GM12878 (cell line): ENCODE measurements at regions not wholly inside any gene's neighbourhood (a gene's known extent, or its start where the extent isn't known, plus 50 kb on each side); places are given as distances from the start of the nearest gene placed in this dataset.

ENCODE experiments used
- ATAC-seq: fragments of 200-7000 bp; cut with Tn5 transposase; 3 replicates; pipeline ENCODE4 v1.9.1; 2020; ENCODE audit warnings: mild to moderate bottlenecking, moderate library complexity
- BruUV-seq: library from RNA; stranded (reverse); fragments of 400-500 nt; replicated peaks from 2 replicates; lab custom pipeline; 2021; lab: Mats Ljungman, UMichigan
- CTCF ChIA-PET: fragments of 300-600 bp; sonication (Branson Sonifier 250); formaldehyde crosslinking; extraction: SDS; loops from one replicate; lab custom pipeline; 2021; ENCODE audit warnings: inconsistent platforms; lab: Yijun Ruan, JAX
- POLR2A ChIA-PET: fragments of 350-600 bp; formaldehyde crosslinking; extraction: SDS; loops from one replicate; lab custom pipeline; 2021; ENCODE audit warnings: inconsistent platforms; lab: Charles Lee
- RAD21 ChIA-PET: fragments of 300-600 bp; sonication (Branson Sonifier 250); formaldehyde crosslinking; loops from one replicate; lab custom pipeline; 2023; ENCODE audit warnings: antibody characterized with exemption; ENCODE audit not compliant: unreplicated experiment; lab: Charles Lee
- SMC1A ChIA-PET: fragments of 300-600 bp; sonication (Branson Sonifier 250); formaldehyde crosslinking; loops from one replicate; lab custom pipeline; 2023; ENCODE audit not compliant: unreplicated experiment, uncharacterized antibody; lab: Charles Lee
- DNase-seq: peaks from one replicate; pipeline ENCODE4 v3.0.0-alpha.2; 2011; ENCODE audit warnings: low read depth, low spot score
- FAIRE-seq: peaks from 3 replicates; lab custom pipeline; 2011; peaks lifted over from hg19 to GRCh38; lab: Jason Lieb, UNC
- H2AFZ ChIP-seq: 2 replicates; pipeline ENCODE4 v1.6.0; 2011; ENCODE audit warnings: low read depth, low read length, control low read depth; ENCODE audit not compliant: control insufficient read depth
- H3K27ac ChIP-seq: 2 replicates; pipeline ENCODE4 v1.5.1; 2011; ENCODE audit warnings: control low read depth; ENCODE audit not compliant: control insufficient read depth, insufficient read depth
- H3K27me3 ChIP-seq, 2 experiments: replicated peaks in 1 of 2; 2 replicates each; pipeline versions ENCODE4 v1.6.0 to v1.6.1; 2011; ENCODE audit warnings: low read length in 1 of 2; ENCODE audit not compliant: control insufficient read depth in 2 of 2, insufficient read depth in 2 of 2
- H3K36me3 ChIP-seq, 2 experiments: 2 replicates each; pipeline ENCODE4 v1.5.1; 2011; ENCODE audit warnings: low read length in 1 of 2; ENCODE audit not compliant: control insufficient read depth in 2 of 2, insufficient read depth in 2 of 2
- H3K4me1 ChIP-seq: 2 replicates; pipeline ENCODE4 v1.6.1; 2011; ENCODE audit warnings: mild to moderate bottlenecking, low read length, moderate library complexity, mixed read lengths; ENCODE audit not compliant: control insufficient read depth, insufficient read depth
- H3K4me2 ChIP-seq: 2 replicates; pipeline ENCODE4 v1.6.0; 2011; ENCODE audit warnings: control low read depth; ENCODE audit not compliant: control insufficient read depth, insufficient read depth
- H3K4me3 ChIP-seq: fragments of 200-600 bp; sonication (generic); 2 replicates; pipeline ENCODE4 v1.5.1; 2016
- H3K79me2 ChIP-seq: 2 replicates; pipeline ENCODE4 v1.6.0; 2011; ENCODE audit warnings: low read length; ENCODE audit not compliant: control insufficient read depth, insufficient read depth
- H3K9ac ChIP-seq: 2 replicates; pipeline ENCODE4 v1.8.0; 2011; ENCODE audit warnings: low read length, control low read depth, mixed read lengths; ENCODE audit not compliant: control insufficient read depth, insufficient read depth
- H3K9me3 ChIP-seq: replicated peaks from 3 replicates; pipeline ENCODE4 v1.5.1; 2011; ENCODE audit warnings: mild to moderate bottlenecking, low read length; ENCODE audit not compliant: control insufficient read depth, insufficient read depth
- H4K20me1 ChIP-seq: 2 replicates; pipeline ENCODE4 v1.6.0; 2011; ENCODE audit not compliant: control insufficient read depth, insufficient read depth
- ATF7 ChIP-seq: fragments of 450-650 bp; IDR thresholded peaks from 2 replicates; pipeline ENCODE4 v1.6.1; 2016; ENCODE audit warnings: low read depth, mild to moderate bottlenecking
- BRCA1 ChIP-seq: IDR thresholded peaks from 2 replicates; pipeline ENCODE4 v1.6.1; 2011; ENCODE audit warnings: low read depth, low read length, improper control_type of control experiment
- DPF2 ChIP-seq: fragments of 450-650 bp; IDR thresholded peaks from 2 replicates; pipeline ENCODE4 v1.6.1; 2017; ENCODE audit warnings: mild to moderate bottlenecking
- RAD21 ChIP-seq: IDR thresholded peaks from 2 replicates; pipeline ENCODE4 v1.6.1; 2011; ENCODE audit warnings: mild to moderate bottlenecking, low read depth, low read length, moderate library complexity; ENCODE audit not compliant: insufficient read depth
- SIN3A ChIP-seq: IDR thresholded peaks from 2 replicates; pipeline ENCODE4 v1.6.1; 2012; ENCODE audit warnings: low read depth, low read length, improper control_type of control experiment
- SKIL ChIP-seq: fragments of 450-650 bp; IDR thresholded peaks from 2 replicates; pipeline ENCODE4 v1.6.1; 2017; ENCODE audit warnings: mild to moderate bottlenecking, low read depth, inconsistent platforms; ENCODE audit not compliant: poor library complexity, severe bottlenecking
- WGBS: methylation state at CpG from one replicate; pipeline ENCODE4 v1.1.6; 2016; ENCODE audit warnings: low lambda C conversion rate; ENCODE audit not compliant: insufficient replicate concordance, insufficient coverage; ENCODE audit errors: missing lambda C conversion rate; 5-methylcytosine and 5-hydroxymethylcytosine counted together
- in situ Hi-C: fragments of 300-500 bp; cut with MboI; formaldehyde crosslinking; loops from 9 replicates; pipeline ENCODE4 v1.14.3; 2018; ENCODE audit warnings: mixed read lengths
- intact Hi-C: fragments of 100-400 bp; cut with micrococcal nuclease; formaldehyde crosslinking; loops from one replicate; pipeline ENCODE4 v1.14.2; 2022; ENCODE audit not compliant: unreplicated experiment

GRCh38 chr5:36769129-36769770, 107.3 kb upstream of the NIPBL start (continued):
- TF ChIP-seq BRCA1 = no peak
- no peak for TF ChIP-seq DPF2
- no peak for TF ChIP-seq SIN3A
- TF ChIP-seq SKIL = no peak

- Histone ChIP-seq H3K79me2 (no peaks in the 10 kb centered on the region), H3K36me3 (no peaks in the 10 kb centered on the region), H3K27me3 (peaks cover 0 to 4% of the 10 kb centered on the region in 2 experiments; a peak in 1 of 4 replicates), H3K4me1 (no peaks in the 10 kb centered on the region), H3K4me3 (no peak overlapping the region), H2AFZ (no peak overlapping the region), H3K9me3 (no peaks in the 10 kb centered on the region), H4K20me1 (no peaks in the 10 kb centered on the region), H3K27ac (no peak overlapping the region), H3K4me2 (no peak overlapping the region), H3K9ac (no peak overlapping the region)
- ChIA-PET RAD21 (no interaction called here), POLR2A (no interaction called here), SMC1A (no interaction called here), CTCF (no interaction called here)
- intact Hi-C loops (no loop called here), in situ Hi-C loops (no loop called here)
- ATAC-seq = no peak
- FAIRE-seq = no peak
- TF ChIP-seq ATF7 (0 out of 2 replicates have a peak, but pooled peaks have one; percentile 18), RAD21 (no peak)
- 55% methylated on average over 4 of the region's 4 CpGs for WGBS
- BruUV-seq = no TSS peak
- DNase-seq = no peak
These were observed 106.4 kb upstream of the NIPBL start for GRCh38 chr5:36770125-36770524.
